HepG2 (cell line): ENCODE measurements at regions not wholly inside any gene's neighbourhood (a gene's known extent, or its start where the extent isn't known, plus 50 kb on each side); places are given as distances from the start of the nearest gene placed in this dataset.

Experiments used
- ARID5B ChIP-seq: IDR thresholded peaks from 2 replicates; pipeline ENCODE4 v1.4.0; 2020; ENCODE audit warnings: mild to moderate bottlenecking, missing genetic modification reagents
- ATF7-NPFF ChIP-seq: sonication (generic); formaldehyde crosslinking; IDR thresholded peaks from 2 replicates; pipeline ENCODE4 v1.8.1; 2023; ENCODE audit warnings: mild to moderate bottlenecking, low read depth, missing genetic modification reagents, moderate library complexity
- FOXA3 ChIP-seq: IDR thresholded peaks from 2 replicates; pipeline ENCODE4 v1.6.1; 2016; ENCODE audit warnings: missing genetic modification reagents, missing compliant biosample characterization
- HMG20A ChIP-seq: IDR thresholded peaks from 2 replicates; pipeline ENCODE4 v1.6.1; 2016; ENCODE audit warnings: borderline replicate concordance
- HMGXB4 ChIP-seq, 2 experiments: sonication (generic) in 1 of 2; formaldehyde crosslinking in 1 of 2; IDR thresholded peaks; 2 replicates each; pipeline versions ENCODE4 v1.4.0 to v1.6.1; 2018 to 2020; ENCODE audit warnings: missing genetic modification reagents in 2 of 2, borderline replicate concordance in 1 of 2, low read depth in 1 of 2, mild to moderate bottlenecking in 1 of 2, missing biosample characterization in 1 of 2
- KDM4B ChIP-seq: sonication (generic); formaldehyde crosslinking; IDR thresholded peaks from 2 replicates; pipeline ENCODE4 v1.4.0; 2020; ENCODE audit warnings: missing genetic modification reagents
- POGZ ChIP-seq: sonication (generic); formaldehyde crosslinking; IDR thresholded peaks from 2 replicates; pipeline ENCODE4 v1.4.0; 2020; ENCODE audit warnings: mild to moderate bottlenecking, missing genetic modification reagents
- RFXANK ChIP-seq: IDR thresholded peaks from 2 replicates; pipeline ENCODE4 v1.6.1; 2016
- SKI ChIP-seq: fragments of 450-650 bp; IDR thresholded peaks from one replicate; pipeline ENCODE4 v1.6.1; 2018; ENCODE audit warnings: mild to moderate bottlenecking; ENCODE audit not compliant: partially characterized antibody
- SKIL ChIP-seq: sonication (generic); formaldehyde crosslinking; IDR thresholded peaks from 2 replicates; pipeline ENCODE4 v1.8.0; 2022; ENCODE audit warnings: missing genetic modification reagents, mild to moderate bottlenecking, moderate library complexity, borderline replicate concordance
- TCF7 ChIP-seq: sonication (generic); IDR thresholded peaks from 2 replicates; pipeline ENCODE4 v1.6.1; 2016; ENCODE audit warnings: antibody characterized with exemption, low read depth
- THRA ChIP-seq: sonication (generic); formaldehyde crosslinking; IDR thresholded peaks from 2 replicates; pipeline ENCODE4 v1.4.0; 2020; ENCODE audit warnings: missing genetic modification reagents, borderline replicate concordance
- UBTF ChIP-seq: sonication (generic); formaldehyde crosslinking; IDR thresholded peaks from 2 replicates; pipeline ENCODE4 v1.4.0; 2020; ENCODE audit warnings: mild to moderate bottlenecking, missing genetic modification reagents
- ZBTB2 ChIP-seq: sonication (generic); formaldehyde crosslinking; IDR thresholded peaks from 2 replicates; pipeline ENCODE4 v1.8.0; 2022; ENCODE audit warnings: low read depth, missing genetic modification reagents

GRCh38 chr16:21512280-21513192, 86.8 kb upstream of the METTL9 start (continued):
- TF ChIP-seq ZBTB2 (CRISPR knock-in tag): 0 out of 2 replicates have a peak, but pooled peaks have one; percentile 48
- TF ChIP-seq THRA (CRISPR knock-in tag): peak; percentile 98
- peak; percentile 81 for TF ChIP-seq ATF7-NPFF (CRISPR knock-in tag)
- peak in 1 of 2 experiments; percentile 77; a peak in 3 of 4 replicates for TF ChIP-seq HMGXB4 (CRISPR knock-in tag; IDR thresholded peaks at IDR 0.05; ENCODE audit: borderline replicate concordance in 1 of 2, low read depth in 1 of 2)
- TF ChIP-seq UBTF (CRISPR knock-in tag): peak; percentile 59
- peak; percentile 99 for TF ChIP-seq ARID5B (CRISPR knock-in tag)
- peak; percentile 97 for TF ChIP-seq KDM4B
- TF ChIP-seq POGZ (CRISPR knock-in tag): peak; percentile 80; the same call in 1 of the 2 replicates
- TF ChIP-seq HMG20A (CRISPR knock-in tag): peak; percentile 91
- TF ChIP-seq SKI: peak; percentile 99
- peak; percentile 63 for TF ChIP-seq RFXANK
- TF ChIP-seq SKIL (CRISPR knock-in tag): peak; percentile 94
- peak; percentile 99 for TF ChIP-seq TCF7
- TF ChIP-seq FOXA3 (CRISPR knock-in tag): peak; percentile 88
